AG04449 (cell line): ENCODE measurements at regions not wholly inside any gene's neighbourhood (a gene's known extent, or its start where the extent isn't known, plus 50 kb on each side); places are given as distances from the start of the nearest gene placed in this dataset.

ENCODE experiments used
- CTCF ChIA-PET: fragments of 350-600 bp; formaldehyde crosslinking; extraction: SDS; loops from one replicate; lab custom pipeline; 2021; ENCODE audit warnings: antibody characterized with exemption; lab: Yijun Ruan, JAX
- POLR2A ChIA-PET: fragments of 400-600, 350-600 bp; formaldehyde crosslinking; extraction: SDS; loops from one replicate; lab custom pipeline; 2020; ENCODE audit warnings: antibody characterized with exemption, inconsistent platforms; lab: Yijun Ruan, JAX
- DNase-seq: peaks from one replicate; pipeline ENCODE4 v3.0.0-alpha.2; 2010; ENCODE audit warnings: low read depth, low spot score
- H3K4me3 ChIP-seq: 2 replicates; pipeline ENCODE4 v1.5.1; 2011; ENCODE audit warnings: low read depth, mild to moderate bottlenecking, control low read depth, low read length
- TF ChIP-seq, protein P1 (sequence below): IDR thresholded peaks from one replicate; pipeline ENCODE4 v1.5.1; 2011; ENCODE audit warnings: mild to moderate bottlenecking, moderate library complexity, low read length, control low read depth, inconsistent platforms; ENCODE audit not compliant: insufficient read depth; ENCODE audit errors: missing control alignments

- DNase-seq: no peak
- TF ChIP-seq, protein P1, sequence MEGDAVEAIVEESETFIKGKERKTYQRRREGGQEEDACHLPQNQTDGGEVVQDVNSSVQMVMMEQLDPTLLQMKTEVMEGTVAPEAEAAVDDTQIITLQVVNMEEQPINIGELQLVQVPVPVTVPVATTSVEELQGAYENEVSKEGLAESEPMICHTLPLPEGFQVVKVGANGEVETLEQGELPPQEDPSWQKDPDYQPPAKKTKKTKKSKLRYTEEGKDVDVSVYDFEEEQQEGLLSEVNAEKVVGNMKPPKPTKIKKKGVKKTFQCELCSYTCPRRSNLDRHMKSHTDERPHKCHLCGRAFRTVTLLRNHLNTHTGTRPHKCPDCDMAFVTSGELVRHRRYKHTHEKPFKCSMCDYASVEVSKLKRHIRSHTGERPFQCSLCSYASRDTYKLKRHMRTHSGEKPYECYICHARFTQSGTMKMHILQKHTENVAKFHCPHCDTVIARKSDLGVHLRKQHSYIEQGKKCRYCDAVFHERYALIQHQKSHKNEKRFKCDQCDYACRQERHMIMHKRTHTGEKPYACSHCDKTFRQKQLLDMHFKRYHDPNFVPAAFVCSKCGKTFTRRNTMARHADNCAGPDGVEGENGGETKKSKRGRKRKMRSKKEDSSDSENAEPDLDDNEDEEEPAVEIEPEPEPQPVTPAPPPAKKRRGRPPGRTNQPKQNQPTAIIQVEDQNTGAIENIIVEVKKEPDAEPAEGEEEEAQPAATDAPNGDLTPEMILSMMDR: no peak
- CTCF ChIA-PET: interaction anchor here (2.0 kb wide), 1 partner anchor 15 kb away, joined by 9 read pairs; no protein-coding TSS in a partner anchor
- H3K4me3 ChIP-seq: no peak overlapping the region
- POLR2A ChIA-PET: no interaction called here
These were observed 219.0 kb upstream of the CD96 start for GRCh38 chr3:111323019-111323418.

DNA sequence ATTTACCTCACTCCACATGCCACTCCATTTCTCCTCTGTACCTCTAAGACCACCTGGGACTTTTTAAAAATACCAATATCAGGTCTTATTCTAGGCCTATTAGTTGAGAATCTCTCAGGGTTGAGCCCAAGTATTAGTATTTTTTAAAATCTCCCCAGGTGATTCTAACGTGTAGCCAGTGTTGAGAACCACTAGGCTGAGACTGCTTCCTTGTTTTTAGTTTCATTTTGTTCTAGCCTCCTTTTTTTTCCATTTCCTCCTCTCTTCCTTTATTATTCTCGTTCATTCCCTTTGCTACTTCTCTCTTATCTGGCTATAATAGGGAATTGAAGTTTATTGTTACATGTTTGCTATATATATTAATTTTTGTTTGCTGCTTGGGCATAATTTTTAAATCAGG is 217.8 kb upstream of the CD96 start:
- TF ChIP-seq, protein P1: no peak
- DNase-seq: no peak
- ChIA-PET CTCF (interaction anchor here (2.0 kb wide), 1 partner anchor 14 kb away, joined by 9 read pairs; no protein-coding TSS in a partner anchor), POLR2A (no interaction called here)
- H3K4me3 ChIP-seq: no peak overlapping the region

DNA sequence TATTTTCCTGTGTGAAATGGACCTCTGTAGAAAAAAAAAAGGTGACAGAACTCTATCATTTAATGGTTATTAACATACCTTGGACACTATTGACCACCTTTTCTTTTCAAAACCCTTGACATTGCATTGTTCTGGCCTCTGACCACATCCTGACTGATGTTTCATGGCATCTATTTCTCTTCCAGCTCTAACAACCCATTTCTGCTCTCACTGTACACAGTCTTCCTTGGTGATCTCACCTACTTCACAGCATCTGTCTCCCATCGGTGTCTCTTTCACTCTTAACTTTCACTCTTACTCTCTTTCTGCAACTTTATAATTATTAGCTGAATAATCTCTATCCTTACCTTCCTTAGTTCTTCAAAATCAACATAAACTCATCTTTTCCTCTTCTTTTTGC is 217.4 kb upstream of the CD96 start:
- POLR2A ChIA-PET: no interaction called here
- no peak overlapping the region for H3K4me3 ChIP-seq
- TF ChIP-seq, protein P1: no peak
- CTCF ChIA-PET: no interaction called here
- no peak for DNase-seq

DNA sequence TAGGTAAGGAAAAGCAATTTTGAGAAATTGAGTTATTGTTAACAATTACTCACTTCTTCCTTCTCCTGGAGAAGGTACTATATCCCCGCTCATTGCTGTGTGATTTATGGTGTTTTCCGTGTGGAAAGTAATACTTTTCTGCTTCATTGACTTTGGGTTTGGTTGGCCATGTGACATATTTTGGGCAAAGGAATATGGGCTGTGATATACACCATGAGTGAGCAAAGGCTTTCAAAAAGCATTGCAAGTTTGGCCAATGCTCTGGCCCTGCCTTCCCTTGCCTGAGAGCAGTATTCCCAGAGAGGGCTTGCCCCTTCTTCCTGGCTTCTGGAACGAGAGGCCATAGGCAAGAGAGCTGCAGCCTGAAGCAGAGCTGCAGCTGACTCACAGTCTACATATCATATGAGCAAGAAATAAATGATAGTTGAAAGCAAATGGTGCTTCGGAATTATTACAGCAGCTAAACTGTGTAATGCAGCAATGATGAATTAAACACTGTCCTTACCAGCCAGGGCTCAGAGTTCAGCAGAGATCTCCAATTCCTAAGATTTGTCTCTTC is 216.8 kb upstream of the CD96 start:
- no peak for DNase-seq
- CTCF ChIA-PET: interaction anchor here (1.1 kb wide), 1 partner anchor 10 kb away, joined by 3 read pairs; no protein-coding TSS in a partner anchor
- POLR2A ChIA-PET: no interaction called here
- TF ChIP-seq, protein P1: no peak
- H3K4me3 ChIP-seq: no peak overlapping the region

DNA sequence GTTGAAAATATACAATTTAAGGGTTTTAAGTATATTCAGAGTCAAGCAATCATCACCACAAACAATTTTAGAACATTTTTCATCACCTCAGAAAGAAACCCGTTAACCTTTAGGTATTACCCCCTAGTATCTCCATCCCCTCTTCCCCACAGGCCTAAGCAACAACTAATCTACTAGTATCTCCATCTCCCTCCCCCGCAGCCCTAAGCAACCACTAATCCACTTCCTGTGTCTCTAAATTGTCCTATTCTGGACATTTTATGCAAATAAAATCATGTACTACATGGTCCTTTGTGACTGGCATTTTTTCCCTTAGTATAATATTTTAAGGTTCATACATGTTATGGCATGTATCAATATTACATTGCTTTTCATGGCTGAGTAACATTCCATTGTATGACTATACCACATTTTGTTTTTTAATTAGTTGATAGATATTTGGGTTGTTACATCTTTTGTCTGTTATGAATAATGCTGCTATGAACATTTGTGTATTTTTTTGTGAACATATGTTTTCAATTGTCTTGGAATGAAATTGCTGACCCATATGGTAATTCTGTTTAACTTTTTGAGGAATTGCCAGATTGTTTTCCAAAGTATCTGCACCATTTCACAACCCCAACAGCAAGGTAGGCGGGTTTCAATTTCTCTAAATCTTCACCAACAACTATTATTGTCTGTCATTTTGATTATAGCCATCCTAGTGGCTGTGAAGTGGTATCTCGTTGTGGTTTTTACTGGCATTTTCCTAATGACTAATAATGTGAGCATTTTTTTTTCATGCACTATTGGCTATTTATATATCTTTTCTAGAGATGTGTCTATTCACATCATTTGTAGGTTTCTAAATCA is 215.6 kb upstream of the CD96 start:
- no peak overlapping the region for H3K4me3 ChIP-seq
- ChIA-PET CTCF (interaction anchor here (1.1 to 1.8 kb wide), 2 partner anchors 9 to 12 kb away, joined by 3 to 7 read pairs; no protein-coding TSS in a partner anchor), POLR2A (interaction anchor here (0.6 kb wide), 1 partner anchor 284 kb away, joined by 3 read pairs; no protein-coding TSS in a partner anchor)
- TF ChIP-seq, protein P1: no peak
- DNase-seq: peak; percentile 51

GRCh38 chr3:111331306-111331705 is 210.7 kb upstream of the CD96 start:
- CTCF ChIA-PET: no interaction called here

More at GRCh38 chr3:111331306-111331705, 210.7 kb upstream of the CD96 start:
- TF ChIP-seq, protein P1: no peak
- POLR2A ChIA-PET: no interaction called here
- DNase-seq: no peak
- no peak overlapping the region for H3K4me3 ChIP-seq
